Right cardiac atrium (tissue), 5 donors: ENCODE measurements at regions not wholly inside any gene's neighbourhood (a gene's known extent, or its start where the extent isn't known, plus 50 kb on each side); places are given as distances from the start of the nearest gene placed in this dataset.
"Not testable (repeated sequence)": the region's sequence is repeated elsewhere in the genome, so short reads cannot be mapped to it uniquely, and the experiment has no call there.

ENCODE experiments used
- ATAC-seq, 2 donors: fragments of 200-7000 bp; cut with Tn5 transposase; one replicate each; pipeline versions ENCODE4 v1.8.0 to v1.9.1; 2020; ENCODE audit warnings: moderate library complexity in 2 of 2, mild to moderate bottlenecking in 1 of 2
- DNase-seq, 3 donors: peaks; one replicate each; pipeline ENCODE4 v3.0.0-alpha.2; 2020
- H3K27ac ChIP-seq: one replicate; pipeline ENCODE4 v1.5.1; 2013; ENCODE audit warnings: mild to moderate bottlenecking, low read length, control low read depth, moderate library complexity
- H3K27me3 ChIP-seq: one replicate; pipeline ENCODE4 v1.6.1; 2013; ENCODE audit not compliant: control insufficient read depth, insufficient read depth
- H3K4me1 ChIP-seq: one replicate; pipeline ENCODE4 v1.6.1; 2013; ENCODE audit warnings: low read length; ENCODE audit not compliant: control insufficient read depth, insufficient read depth
- H3K4me3 ChIP-seq: one replicate; pipeline ENCODE4 v1.5.1; 2013; ENCODE audit warnings: low read length, control low read depth
- H3K9me3 ChIP-seq: one replicate; pipeline ENCODE4 v1.6.1; 2013; ENCODE audit warnings: low read length; ENCODE audit not compliant: control insufficient read depth
- WGBS: extraction: QIAGEN DNeasy Blood & Tissue Kit; methylation state at CpG from one replicate; pipeline ENCODE4 v1.1.7; 2013; 5-methylcytosine and 5-hydroxymethylcytosine counted together
- intact Hi-C, 4 donors: fragments of 100-400 bp; cut with DNase I; formaldehyde crosslinking; loops; one replicate each; pipeline versions ENCODE4 v1.11.0 to v1.14.0; 2022 to 2023
- donor health status: healthy with polysubstance abuse.
- donor health status: DM: no; HTN: yes; CAD: no.
- donor health status: DM: no; HTN: no; CAD: no.
- donor health status: DM: no; HTN: yes; CAD: no; lungs with severe emphysema.
- donor health status: DM: yes; HTN: yes; CAD: no.

DNA sequence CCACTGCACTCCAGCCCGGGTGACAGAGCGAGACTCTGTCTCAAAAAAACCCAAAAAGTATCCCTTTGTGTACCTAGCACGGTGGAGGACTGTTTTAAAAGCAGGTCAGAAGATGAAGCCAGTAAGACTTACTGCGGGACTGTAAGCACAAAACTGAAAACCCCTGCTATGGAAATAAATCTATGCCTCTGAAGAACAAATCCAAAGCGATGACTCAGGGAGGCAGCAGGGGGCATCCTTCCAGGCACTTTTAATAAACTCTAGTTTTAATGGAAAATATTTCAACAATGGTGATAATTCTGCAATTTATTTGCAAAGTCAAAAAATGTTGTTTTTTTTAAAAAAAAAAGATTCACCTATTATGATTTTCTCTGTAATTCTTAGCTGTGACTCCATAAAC, 326.8 kb downstream of the BCL2L11 start:
- H3K4me3 ChIP-seq, DNase-seq, intact Hi-C loops, H3K4me1 ChIP-seq, H3K27me3 ChIP-seq, H3K9me3 ChIP-seq, H3K27ac ChIP-seq, ATAC-seq: not testable (repeated sequence)
- 95% methylated on average over 4 of the region's 5 CpGs for WGBS

DNA sequence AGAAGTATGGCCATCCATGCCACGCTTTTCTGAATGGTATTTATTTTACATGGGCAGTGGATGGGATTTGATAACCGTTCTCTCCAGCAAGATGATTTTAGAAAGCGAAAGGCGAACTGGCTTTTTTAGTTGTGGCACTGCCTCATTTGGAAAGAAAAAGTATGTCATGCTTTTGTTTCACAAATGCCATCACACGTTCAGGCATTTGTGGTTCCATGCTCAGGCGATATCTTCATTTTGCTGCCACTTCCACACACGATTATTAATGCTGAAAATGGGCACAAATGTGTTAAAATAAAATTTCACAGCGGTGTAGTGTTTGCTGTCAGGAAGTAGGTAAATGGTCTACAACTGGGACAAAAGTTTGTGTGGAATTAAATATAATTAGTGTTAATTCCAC, 328.1 kb downstream of the BCL2L11 start:
- no CpG with 5 or more reads among the region's 8 CpGs for WGBS
- H3K27ac ChIP-seq = not testable (repeated sequence)

DNA sequence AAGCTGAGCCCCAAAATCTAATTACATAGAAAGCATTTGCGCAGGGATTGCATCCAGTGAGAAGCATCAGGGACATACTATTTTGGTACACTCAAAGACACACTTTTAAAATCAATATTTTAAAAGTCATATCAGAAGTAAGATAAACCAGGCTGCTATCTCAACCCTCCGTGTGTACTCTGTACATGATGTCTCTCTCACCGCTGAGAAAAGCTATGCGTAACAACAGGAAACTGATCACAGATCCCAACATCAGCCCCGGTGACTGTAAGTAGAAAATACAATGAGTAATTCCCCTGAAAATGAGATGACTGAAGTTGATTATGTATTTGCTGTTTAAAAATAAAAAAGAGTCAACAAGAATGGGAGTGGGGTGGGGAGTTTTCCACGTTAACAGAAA, 329.8 kb downstream of the BCL2L11 start:
- ATAC-seq = peak in 1 of 2 donors; percentile 43
- H3K9me3 ChIP-seq, H3K4me1 ChIP-seq, H3K27ac ChIP-seq, intact Hi-C loops, H3K4me3 ChIP-seq, H3K27me3 ChIP-seq, DNase-seq: not testable (repeated sequence)
- 55% methylated on average over 3 of the region's 6 CpGs for WGBS

More for the DNA sequence above, 328.1 kb downstream of the BCL2L11 start:
- H3K27me3 ChIP-seq, intact Hi-C loops, ATAC-seq, H3K4me1 ChIP-seq, H3K9me3 ChIP-seq, H3K4me3 ChIP-seq, DNase-seq: not testable (repeated sequence)

DNA sequence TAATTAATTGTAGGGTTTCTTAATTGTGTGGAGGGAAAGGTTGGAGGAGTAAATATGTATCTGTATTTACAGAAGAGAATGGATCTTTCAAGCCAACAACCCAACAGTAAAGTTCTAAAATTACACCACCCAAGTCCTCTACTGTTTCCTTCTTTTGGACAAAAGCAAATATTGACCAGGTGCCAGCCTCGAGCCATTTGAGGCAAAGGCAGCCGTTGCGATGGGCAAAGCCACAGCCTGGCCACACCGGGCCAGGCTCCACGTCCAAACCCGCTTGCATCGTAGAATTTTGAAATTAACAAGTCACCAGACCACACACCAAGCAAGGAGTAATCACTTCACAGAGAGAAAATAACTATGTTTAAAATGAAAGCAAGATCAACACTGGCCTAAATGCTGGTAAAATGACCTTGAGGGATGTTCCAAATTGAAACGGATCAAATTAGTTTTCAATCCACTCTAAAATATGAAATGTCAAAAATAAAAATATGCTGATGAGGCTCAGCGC, 331.0 kb downstream of the BCL2L11 start:
- ATAC-seq, H3K27ac ChIP-seq, intact Hi-C loops: not testable (repeated sequence)

DNA sequence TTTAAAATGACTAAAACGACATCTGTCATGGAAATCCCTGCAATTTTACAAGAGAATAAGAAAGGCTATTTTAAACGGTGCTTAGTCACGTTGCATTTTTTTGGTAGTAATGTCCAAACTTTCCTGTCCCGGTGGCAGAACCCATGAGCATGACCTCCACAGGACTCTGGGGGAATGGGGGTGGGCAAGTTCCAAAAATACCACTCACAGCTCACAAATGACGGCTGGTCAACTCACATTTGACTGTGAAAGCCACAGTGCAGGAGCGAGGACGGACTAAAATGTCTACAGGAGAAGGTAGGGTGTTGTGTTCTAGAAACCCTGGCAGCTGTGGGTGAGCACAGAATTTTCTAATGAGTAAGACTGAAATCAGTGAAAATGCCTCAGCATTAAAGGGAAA, 331.5 kb downstream of the BCL2L11 start:
- H3K4me1 ChIP-seq, H3K9me3 ChIP-seq, H3K27me3 ChIP-seq, intact Hi-C loops, H3K4me3 ChIP-seq: not testable (repeated sequence)
- DNase-seq (peak in 1 of 3 donors; percentile 22), ATAC-seq (peak; percentile 36 to 49)
- peak overlapping the region; percentile 30 for H3K27ac ChIP-seq
- 44% methylated on average over 5 of the region's 7 CpGs for WGBS

More for the DNA sequence above, 331.0 kb downstream of the BCL2L11 start:
- H3K4me3 ChIP-seq, DNase-seq, H3K9me3 ChIP-seq, H3K4me1 ChIP-seq, H3K27me3 ChIP-seq: not testable (repeated sequence)
- 32% methylated on average over 5 of the region's 9 CpGs for WGBS

DNA sequence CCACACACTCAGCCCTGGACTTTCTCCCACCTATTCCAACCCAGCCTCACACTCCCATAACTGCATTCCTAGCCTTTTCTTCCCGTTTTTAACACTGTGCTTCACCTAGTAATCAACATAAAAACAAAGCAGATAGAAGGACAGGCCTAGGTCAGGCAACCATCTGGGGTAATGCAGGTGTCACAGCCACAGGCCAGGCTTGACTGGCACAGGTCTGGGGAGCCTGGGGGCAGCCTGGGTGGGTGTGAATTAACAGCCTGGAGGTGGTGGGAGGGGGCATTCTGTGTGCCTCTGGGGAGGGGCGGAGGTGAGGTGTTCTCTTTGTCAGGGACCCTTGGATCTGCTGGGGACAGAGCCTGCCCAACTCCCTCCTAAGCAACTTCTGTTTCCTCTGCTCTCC, 332.6 kb downstream of the BCL2L11 start:
- intact Hi-C loops, H3K4me1 ChIP-seq, DNase-seq, H3K9me3 ChIP-seq, H3K27me3 ChIP-seq, H3K4me3 ChIP-seq, H3K27ac ChIP-seq: not testable (repeated sequence)
- peak; percentile 19 to 24 for ATAC-seq
- WGBS = 78% methylated on average over 1 of the region's 2 CpGs

DNA sequence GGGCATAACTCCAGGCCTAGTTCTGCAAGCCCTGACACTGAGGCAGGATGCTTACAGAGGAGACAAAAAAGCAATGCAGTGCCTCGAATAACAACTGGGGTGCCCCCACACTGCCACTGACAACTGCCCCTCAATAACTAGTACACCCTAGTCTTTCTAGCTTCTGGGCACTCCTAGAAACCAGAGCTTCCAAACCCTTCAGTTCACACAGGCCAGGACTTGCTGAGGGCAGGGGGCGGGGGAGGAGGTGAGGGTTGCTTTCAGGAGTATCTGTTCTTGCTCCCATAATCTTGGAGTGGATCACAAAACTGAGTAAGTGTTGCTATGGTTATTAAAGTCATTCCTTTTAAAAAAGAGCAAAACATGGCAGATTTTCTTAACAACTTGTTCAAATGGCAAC, 333.1 kb downstream of the BCL2L11 start:
- H3K27ac ChIP-seq, DNase-seq, H3K4me1 ChIP-seq, H3K4me3 ChIP-seq, H3K27me3 ChIP-seq, intact Hi-C loops, H3K9me3 ChIP-seq: not testable (repeated sequence)
- no CpG with 5 or more reads among the region's 2 CpGs for WGBS
- ATAC-seq = peak; percentile 9 to 32

DNA sequence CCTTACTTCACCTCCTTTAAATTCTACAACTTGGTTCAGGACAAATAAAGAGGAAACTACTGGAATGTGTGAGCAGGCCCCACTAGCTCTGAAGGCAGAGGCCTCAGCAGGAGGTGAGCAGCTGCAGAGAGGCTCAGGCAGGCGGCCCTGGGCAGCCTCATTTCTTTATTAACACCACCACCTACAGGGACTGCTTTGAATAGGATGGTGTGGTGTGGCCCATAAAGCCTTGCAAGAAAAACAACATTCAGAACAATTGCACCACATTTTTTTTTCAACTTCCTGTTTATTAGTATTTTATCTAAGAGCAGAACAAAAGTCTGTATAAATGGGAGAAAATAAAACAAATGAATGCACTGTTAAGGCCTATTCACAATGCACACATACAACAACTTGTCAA, 333.7 kb downstream of the BCL2L11 start:
- H3K9me3 ChIP-seq, H3K27me3 ChIP-seq, H3K27ac ChIP-seq, intact Hi-C loops, H3K4me3 ChIP-seq, DNase-seq, H3K4me1 ChIP-seq: not testable (repeated sequence)
- WGBS = 0% methylated on average over 1 of the region's 1 CpG
- ATAC-seq = peak; percentile 95 to 96

DNA sequence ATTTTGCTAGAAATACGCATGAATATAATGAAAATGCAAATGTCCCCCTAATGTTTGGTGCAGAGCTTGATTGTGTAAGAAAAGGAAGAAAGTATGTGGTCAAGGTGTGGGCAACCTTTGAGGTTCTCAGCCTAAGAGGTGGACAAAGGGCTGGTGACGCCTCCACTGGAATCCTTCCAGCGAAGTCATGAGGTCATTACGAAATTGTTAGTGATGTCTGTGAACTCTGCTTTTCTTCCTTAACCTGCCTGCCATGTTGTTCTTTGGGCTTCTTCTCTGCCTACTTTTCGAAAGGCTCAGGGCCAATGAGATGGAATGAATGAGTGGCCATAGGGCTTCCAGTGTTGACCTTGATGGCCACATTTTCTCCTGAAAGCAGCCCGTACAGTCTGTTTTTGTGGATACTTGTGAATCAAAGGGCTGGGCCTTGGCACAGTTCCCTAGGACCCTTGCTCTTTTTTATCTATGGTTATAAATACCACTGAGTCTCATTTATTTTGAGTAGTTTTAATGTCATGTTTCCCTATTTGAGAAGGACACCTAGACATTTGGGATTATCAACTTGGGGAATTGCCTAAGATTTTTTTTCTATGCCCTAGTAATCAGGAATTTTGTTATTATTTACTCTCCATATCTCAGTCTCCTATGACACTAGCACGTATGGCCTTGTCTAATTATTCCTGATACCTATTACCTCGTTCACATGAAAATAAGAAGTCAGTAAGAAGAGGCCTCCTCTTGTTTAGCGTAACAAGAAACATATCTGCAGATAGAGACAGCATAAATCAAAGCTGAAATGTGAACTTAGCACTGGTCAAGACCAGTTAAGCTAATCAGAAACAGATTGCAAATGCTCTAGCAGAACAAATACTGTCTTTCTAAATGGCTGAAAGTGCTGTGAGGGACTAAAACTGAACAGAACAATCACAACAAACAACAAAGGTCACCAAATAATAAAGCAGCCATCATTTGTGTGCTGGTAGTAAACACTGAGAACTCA, 334.6 kb downstream of the BCL2L11 start:
- WGBS = 88% methylated on average over 9 of the region's 9 CpGs

DNA sequence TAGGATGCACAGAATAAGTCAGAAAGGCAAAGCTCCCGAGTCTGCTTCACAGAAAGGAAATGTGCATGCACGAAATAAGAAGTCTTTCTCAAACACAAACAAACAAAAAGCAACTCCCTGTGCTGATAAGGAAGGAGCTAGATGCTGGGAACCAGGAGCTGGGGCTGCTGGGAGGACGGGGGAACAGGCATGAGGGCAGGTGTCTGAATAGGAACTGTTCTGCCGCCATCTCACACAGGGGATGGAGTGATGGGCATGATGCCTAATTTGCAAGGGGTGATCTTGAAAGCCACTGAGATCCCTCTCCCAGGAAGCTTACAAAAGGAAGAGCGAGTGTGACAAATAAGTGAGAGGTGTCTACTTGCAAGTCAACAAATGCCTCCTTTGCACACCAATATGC, 336.5 kb downstream of the BCL2L11 start:
- WGBS = 88% methylated on average over 2 of the region's 5 CpGs
- DNase-seq, H3K4me1 ChIP-seq, H3K27me3 ChIP-seq, ATAC-seq, H3K4me3 ChIP-seq, intact Hi-C loops, H3K27ac ChIP-seq, H3K9me3 ChIP-seq: not testable (repeated sequence)

More for the DNA sequence above, 334.6 kb downstream of the BCL2L11 start:
- H3K27ac ChIP-seq, intact Hi-C loops, H3K27me3 ChIP-seq, H3K4me1 ChIP-seq, DNase-seq, H3K9me3 ChIP-seq, H3K4me3 ChIP-seq, ATAC-seq: not testable (repeated sequence)

DNA sequence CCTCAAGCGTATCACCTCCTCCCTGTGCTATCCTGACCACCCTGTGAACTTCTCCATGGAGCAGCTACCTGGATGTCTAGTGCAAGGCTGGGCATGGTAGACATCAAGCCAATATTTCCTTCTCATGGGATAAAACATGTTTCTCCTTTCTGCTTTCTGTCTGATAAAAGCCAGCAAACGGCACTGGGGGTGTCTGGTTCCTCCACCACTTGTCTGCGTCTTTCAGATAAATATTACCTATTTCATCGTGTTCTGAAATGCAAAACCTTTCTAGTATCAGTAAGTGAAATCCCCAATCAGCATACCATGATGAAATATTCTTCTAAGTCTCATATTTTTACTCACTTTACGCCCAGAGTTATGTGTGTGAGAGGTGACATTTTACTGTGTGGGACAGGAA, 340.2 kb downstream of the BCL2L11 start:
- H3K4me1 ChIP-seq, DNase-seq, H3K9me3 ChIP-seq, H3K27ac ChIP-seq, H3K27me3 ChIP-seq, ATAC-seq, H3K4me3 ChIP-seq, intact Hi-C loops: not testable (repeated sequence)
- 95% methylated on average over 5 of the region's 5 CpGs for WGBS
